ENCODE measurements at regions not wholly inside any gene's neighbourhood (a gene's known extent, or its start where the extent isn't known, plus 50 kb on each side); places are given as distances from the start of the nearest gene placed in this dataset.

DNA sequence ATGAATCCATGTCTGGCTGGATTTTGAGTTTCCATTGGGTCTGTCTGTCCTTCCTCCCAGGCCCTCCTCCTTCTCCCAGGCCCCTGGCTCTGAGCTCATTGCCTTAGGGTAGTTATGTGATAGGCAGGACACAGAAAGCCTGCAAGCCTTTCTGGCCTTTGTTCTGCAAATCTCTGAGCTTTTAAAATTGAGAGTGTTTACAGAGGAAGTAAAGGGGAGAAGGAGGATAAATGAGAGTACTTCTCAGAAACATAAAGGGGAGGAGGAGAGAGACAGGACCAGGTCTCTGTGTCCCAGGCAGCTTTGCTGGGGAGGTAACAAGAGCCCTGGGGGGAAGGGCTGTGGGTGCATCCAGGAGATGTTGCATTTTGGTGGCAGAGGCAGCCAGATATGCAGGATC lies 126.7 kb downstream of the FOXD2 start:
- TF ChIP-seq, protein P1, sequence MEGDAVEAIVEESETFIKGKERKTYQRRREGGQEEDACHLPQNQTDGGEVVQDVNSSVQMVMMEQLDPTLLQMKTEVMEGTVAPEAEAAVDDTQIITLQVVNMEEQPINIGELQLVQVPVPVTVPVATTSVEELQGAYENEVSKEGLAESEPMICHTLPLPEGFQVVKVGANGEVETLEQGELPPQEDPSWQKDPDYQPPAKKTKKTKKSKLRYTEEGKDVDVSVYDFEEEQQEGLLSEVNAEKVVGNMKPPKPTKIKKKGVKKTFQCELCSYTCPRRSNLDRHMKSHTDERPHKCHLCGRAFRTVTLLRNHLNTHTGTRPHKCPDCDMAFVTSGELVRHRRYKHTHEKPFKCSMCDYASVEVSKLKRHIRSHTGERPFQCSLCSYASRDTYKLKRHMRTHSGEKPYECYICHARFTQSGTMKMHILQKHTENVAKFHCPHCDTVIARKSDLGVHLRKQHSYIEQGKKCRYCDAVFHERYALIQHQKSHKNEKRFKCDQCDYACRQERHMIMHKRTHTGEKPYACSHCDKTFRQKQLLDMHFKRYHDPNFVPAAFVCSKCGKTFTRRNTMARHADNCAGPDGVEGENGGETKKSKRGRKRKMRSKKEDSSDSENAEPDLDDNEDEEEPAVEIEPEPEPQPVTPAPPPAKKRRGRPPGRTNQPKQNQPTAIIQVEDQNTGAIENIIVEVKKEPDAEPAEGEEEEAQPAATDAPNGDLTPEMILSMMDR (IDR thresholded peaks at IDR 0.05 in 4 of 5, conservative IDR thresholded peaks at IDR 0.05 in 1 of 5), result no peak
- no peak for TF ChIP-seq POLR2A (IDR thresholded peaks at IDR 0.05)
